Endodermal cell (in vitro differentiated cells): ENCODE measurements at regions not wholly inside any gene's neighbourhood (a gene's known extent, or its start where the extent isn't known, plus 50 kb on each side); places are given as distances from the start of the nearest gene placed in this dataset.

Source experiments
- DNase-seq: peaks from one replicate; pipeline ENCODE4 v3.0.0-alpha.2; 2017
- H3K27ac ChIP-seq: 2 replicates; pipeline ENCODE4 v1.5.1; 2013; ENCODE audit warnings: mild to moderate bottlenecking, low read depth, low read length, moderate library complexity
- H3K27me3 ChIP-seq: 2 replicates; pipeline ENCODE4 v1.6.1; 2013; ENCODE audit warnings: mild to moderate bottlenecking, low read length, moderate library complexity; ENCODE audit not compliant: insufficient read depth, control insufficient read depth, poor library complexity, severe bottlenecking
- H3K36me3 ChIP-seq: 2 replicates; pipeline ENCODE4 v1.7.0; 2013; ENCODE audit warnings: mild to moderate bottlenecking, low read length, moderate library complexity; ENCODE audit not compliant: control insufficient read depth, insufficient read depth
- H3K4me1 ChIP-seq: one replicate; pipeline ENCODE4 v1.7.0; 2013; ENCODE audit warnings: low read length; ENCODE audit not compliant: control insufficient read depth, insufficient read depth
- H3K4me3 ChIP-seq: 2 replicates; pipeline ENCODE4 v1.5.1; 2013; ENCODE audit warnings: mild to moderate bottlenecking, low read length, moderate library complexity
- H3K9ac ChIP-seq: 2 replicates; pipeline ENCODE4 v1.6.1; 2013; ENCODE audit warnings: mild to moderate bottlenecking, low read length, moderate library complexity; ENCODE audit not compliant: poor library complexity, severe bottlenecking; ENCODE audit errors: extremely low read depth
- H3K9me3 ChIP-seq: 2 replicates; pipeline ENCODE4 v1.6.1; 2013; ENCODE audit warnings: mild to moderate bottlenecking, low read length, moderate library complexity; ENCODE audit not compliant: control insufficient read depth
- H3K27ac Mint-ChIP-seq: 2 replicates; pipeline ENCODE4 v1.8.0; 2020; ENCODE audit warnings: mixed read lengths
- H3K27me3 Mint-ChIP-seq: 2 replicates; pipeline ENCODE4 v1.8.0; 2021; ENCODE audit warnings: mild to moderate bottlenecking, mixed read lengths; ENCODE audit not compliant: insufficient read depth
- H3K36me3 Mint-ChIP-seq: 2 replicates; pipeline ENCODE4 v1.8.0; 2020; ENCODE audit warnings: low read depth, mixed read lengths
- H3K4me1 Mint-ChIP-seq: 2 replicates; pipeline ENCODE4 v1.8.0; 2020; ENCODE audit warnings: mixed read lengths
- H3K4me3 Mint-ChIP-seq: 2 replicates; pipeline ENCODE4 v1.8.0; 2020; ENCODE audit warnings: mild to moderate bottlenecking, moderate library complexity, mixed read lengths
- H3K9me3 Mint-ChIP-seq: 2 replicates; pipeline ENCODE4 v1.8.0; 2020; ENCODE audit warnings: mild to moderate bottlenecking, mixed read lengths
- WGBS, 2 experiments: methylation state at CpG; one replicate each; pipeline versions ENCODE4 v1.1.5 to v1.1.7; 2013; ENCODE audit warnings: missing lambda C conversion rate in 2 of 2, mixed read lengths in 1 of 2; ENCODE audit not compliant: insufficient coverage in 1 of 2, insufficient read length in 1 of 2; 5-methylcytosine and 5-hydroxymethylcytosine counted together
- TF ChIP-seq, protein P1 (sequence below): fragments of 200-600 bp; sonication (generic); conservative IDR thresholded peaks from 2 replicates; pipeline ENCODE4 v1.5.0; 2021; ENCODE audit warnings: antibody characterized with exemption, mild to moderate bottlenecking

DNA sequence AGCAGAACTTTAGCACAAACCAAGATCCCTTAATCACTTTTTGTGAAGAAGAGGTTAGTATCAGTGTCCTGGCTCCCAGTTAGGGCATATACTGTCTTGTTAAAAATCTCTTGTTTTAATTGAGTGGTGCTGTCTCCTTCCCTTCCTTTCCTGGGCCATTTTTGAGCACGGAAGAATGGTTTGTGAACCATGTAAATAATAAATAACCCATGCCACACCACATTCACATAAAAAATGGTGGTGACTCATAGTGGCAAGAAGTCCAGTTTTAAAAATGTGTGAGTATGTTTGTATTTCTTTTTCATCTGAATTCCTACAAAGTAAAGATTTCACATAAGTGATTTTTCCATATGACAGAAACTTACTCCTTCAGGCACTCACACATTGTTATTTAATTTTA is 59.1 kb upstream of the SPRED1 start:
- H3K27me3 ChIP-seq = no peaks in the 10 kb centered on the region
- no peak for DNase-seq
- H3K9ac ChIP-seq = no peak overlapping the region
- Mint-ChIP-seq H3K9me3 (no peaks in the 10 kb centered on the region), H3K4me1 (peaks cover 23% of the 10 kb centered on the region), H3K27ac (no peak overlapping the region), H3K4me3 (no peak overlapping the region), H3K36me3 (no peaks in the 10 kb centered on the region), H3K27me3 (no peaks in the 10 kb centered on the region)
- WGBS, 2 experiments = no CpG with 5 or more reads among the region's 1 CpG
- H3K36me3 ChIP-seq = no peaks in the 10 kb centered on the region
- H3K4me1 ChIP-seq = peaks cover 2% of the 10 kb centered on the region
- no peak overlapping the region for H3K4me3 ChIP-seq
- no peaks in the 10 kb centered on the region for H3K9me3 ChIP-seq
- TF ChIP-seq, protein P1, sequence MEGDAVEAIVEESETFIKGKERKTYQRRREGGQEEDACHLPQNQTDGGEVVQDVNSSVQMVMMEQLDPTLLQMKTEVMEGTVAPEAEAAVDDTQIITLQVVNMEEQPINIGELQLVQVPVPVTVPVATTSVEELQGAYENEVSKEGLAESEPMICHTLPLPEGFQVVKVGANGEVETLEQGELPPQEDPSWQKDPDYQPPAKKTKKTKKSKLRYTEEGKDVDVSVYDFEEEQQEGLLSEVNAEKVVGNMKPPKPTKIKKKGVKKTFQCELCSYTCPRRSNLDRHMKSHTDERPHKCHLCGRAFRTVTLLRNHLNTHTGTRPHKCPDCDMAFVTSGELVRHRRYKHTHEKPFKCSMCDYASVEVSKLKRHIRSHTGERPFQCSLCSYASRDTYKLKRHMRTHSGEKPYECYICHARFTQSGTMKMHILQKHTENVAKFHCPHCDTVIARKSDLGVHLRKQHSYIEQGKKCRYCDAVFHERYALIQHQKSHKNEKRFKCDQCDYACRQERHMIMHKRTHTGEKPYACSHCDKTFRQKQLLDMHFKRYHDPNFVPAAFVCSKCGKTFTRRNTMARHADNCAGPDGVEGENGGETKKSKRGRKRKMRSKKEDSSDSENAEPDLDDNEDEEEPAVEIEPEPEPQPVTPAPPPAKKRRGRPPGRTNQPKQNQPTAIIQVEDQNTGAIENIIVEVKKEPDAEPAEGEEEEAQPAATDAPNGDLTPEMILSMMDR = no peak
- H3K27ac ChIP-seq = no peak overlapping the region

DNA sequence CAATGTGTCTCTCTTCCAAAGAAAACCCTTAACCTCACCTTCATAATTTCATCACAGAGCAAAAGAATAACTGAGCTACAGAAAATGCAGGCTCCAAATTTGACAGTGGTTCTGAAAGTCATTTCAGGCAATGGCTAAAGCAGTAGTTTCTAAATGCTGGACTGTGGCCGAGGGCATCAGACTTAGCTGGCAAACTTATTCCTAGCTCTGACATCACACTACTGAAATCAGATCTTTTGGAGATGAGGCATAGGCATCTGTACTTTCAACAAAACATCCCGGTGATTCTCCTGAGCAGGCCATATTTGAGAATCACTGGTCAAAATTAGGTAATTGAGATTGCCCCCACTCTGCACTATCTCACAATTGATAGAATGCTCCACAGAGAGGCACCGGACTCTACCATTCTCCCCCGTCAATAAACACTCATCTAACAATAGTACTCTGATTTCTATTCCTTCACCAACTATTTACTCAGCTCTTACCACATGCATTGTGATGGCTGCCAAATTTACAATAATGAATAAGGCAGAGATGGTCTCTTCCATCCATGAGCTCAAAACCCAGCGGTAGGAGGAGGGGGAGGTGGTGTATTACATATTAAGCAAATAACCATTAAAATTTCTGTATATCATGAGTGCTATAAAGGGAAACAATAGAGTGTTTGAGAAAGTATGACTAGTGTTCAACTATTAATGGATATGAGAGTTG is 57.3 kb upstream of the SPRED1 start:
- Histone ChIP-seq H3K4me3 (no peak overlapping the region), H3K27ac (no peak overlapping the region), H3K36me3 (no peaks in the 10 kb centered on the region), H3K4me1 (peaks cover 2% of the 10 kb centered on the region), H3K9me3 (no peaks in the 10 kb centered on the region), H3K9ac (no peak overlapping the region), H3K27me3 (no peaks in the 10 kb centered on the region)
- DNase-seq = no peak
- H3K4me1 Mint-ChIP-seq = peaks cover 15% of the 10 kb centered on the region
- no peaks in the 10 kb centered on the region for H3K36me3 Mint-ChIP-seq
- no peaks in the 10 kb centered on the region for H3K27me3 Mint-ChIP-seq
- 91% methylated on average over 2 to 4 of the region's 5 CpGs for WGBS, 2 experiments
- no peaks in the 10 kb centered on the region for H3K9me3 Mint-ChIP-seq
- TF ChIP-seq, protein P1 = no peak
- H3K4me3 Mint-ChIP-seq = no peak overlapping the region
- no peak overlapping the region for H3K27ac Mint-ChIP-seq

DNA sequence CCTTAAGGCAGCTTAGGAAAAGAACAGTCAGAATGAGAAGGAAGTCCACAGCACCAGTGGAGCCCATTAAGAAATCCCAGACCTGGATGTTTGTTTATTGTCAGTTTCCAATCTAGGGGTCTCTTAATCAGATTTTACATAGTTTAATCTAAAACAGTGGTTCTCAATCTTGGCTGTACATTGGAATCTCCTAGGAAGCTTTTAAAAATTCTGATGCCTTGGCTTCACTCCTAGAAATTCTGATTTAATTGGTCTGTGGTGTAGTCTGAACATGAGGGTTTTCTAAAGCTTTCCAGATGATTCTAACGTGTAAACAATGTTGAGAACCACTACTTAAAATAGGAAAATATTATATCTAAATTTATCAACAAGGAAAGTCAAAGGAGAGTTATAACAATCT is 56.6 kb upstream of the SPRED1 start:
- no peaks in the 10 kb centered on the region for H3K36me3 ChIP-seq
- H3K27ac ChIP-seq = no peak overlapping the region
- no peaks in the 10 kb centered on the region for H3K27me3 Mint-ChIP-seq
- no peaks in the 10 kb centered on the region for H3K9me3 Mint-ChIP-seq
- no peaks in the 10 kb centered on the region for H3K27me3 ChIP-seq
- no peak overlapping the region for H3K4me3 Mint-ChIP-seq
- WGBS, 2 experiments = 100% methylated on average over 1 of the region's 1 CpG; no CpG with 5 or more reads in 1 of the 2 experiments
- no peak overlapping the region for H3K27ac Mint-ChIP-seq
- H3K9ac ChIP-seq = no peak overlapping the region
- H3K4me1 Mint-ChIP-seq = peaks cover 8% of the 10 kb centered on the region
- no peaks in the 10 kb centered on the region for H3K36me3 Mint-ChIP-seq
- DNase-seq = no peak
- no peaks in the 10 kb centered on the region for H3K9me3 ChIP-seq
- peaks cover 2% of the 10 kb centered on the region for H3K4me1 ChIP-seq
- no peak overlapping the region for H3K4me3 ChIP-seq
- TF ChIP-seq, protein P1 = no peak
